ENCODE measurements at regions not wholly inside any gene's neighbourhood (a gene's known extent, or its start where the extent isn't known, plus 50 kb on each side); places are given as distances from the start of the nearest gene placed in this dataset.

GRCh38 chr6:22413681-22414311, 117.0 kb upstream of the PRL start:
- no peak overlapping the region for H3K4me3 ChIP-seq (ENCODE audit: low read length)
- peak; percentile 36 for DNase-seq (ENCODE audit: low read depth)
- TF ChIP-seq, protein P1, sequence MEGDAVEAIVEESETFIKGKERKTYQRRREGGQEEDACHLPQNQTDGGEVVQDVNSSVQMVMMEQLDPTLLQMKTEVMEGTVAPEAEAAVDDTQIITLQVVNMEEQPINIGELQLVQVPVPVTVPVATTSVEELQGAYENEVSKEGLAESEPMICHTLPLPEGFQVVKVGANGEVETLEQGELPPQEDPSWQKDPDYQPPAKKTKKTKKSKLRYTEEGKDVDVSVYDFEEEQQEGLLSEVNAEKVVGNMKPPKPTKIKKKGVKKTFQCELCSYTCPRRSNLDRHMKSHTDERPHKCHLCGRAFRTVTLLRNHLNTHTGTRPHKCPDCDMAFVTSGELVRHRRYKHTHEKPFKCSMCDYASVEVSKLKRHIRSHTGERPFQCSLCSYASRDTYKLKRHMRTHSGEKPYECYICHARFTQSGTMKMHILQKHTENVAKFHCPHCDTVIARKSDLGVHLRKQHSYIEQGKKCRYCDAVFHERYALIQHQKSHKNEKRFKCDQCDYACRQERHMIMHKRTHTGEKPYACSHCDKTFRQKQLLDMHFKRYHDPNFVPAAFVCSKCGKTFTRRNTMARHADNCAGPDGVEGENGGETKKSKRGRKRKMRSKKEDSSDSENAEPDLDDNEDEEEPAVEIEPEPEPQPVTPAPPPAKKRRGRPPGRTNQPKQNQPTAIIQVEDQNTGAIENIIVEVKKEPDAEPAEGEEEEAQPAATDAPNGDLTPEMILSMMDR (IDR thresholded peaks at IDR 0.05; ENCODE audit: insufficient read depth, low read depth, low read length, missing control alignments), result peak; percentile 18

- DNase-seq (ENCODE audit: low read depth), result no peak
- H3K4me3 ChIP-seq (ENCODE audit: low read length), result no peak overlapping the region
- TF ChIP-seq, protein P1 (IDR thresholded peaks at IDR 0.05; ENCODE audit: insufficient read depth, low read depth, low read length, missing control alignments), result no peak
These were observed 121.9 kb upstream of the PRL start for GRCh38 chr6:22418714-22419113.

GRCh38 chr6:22421198-22421597, 124.4 kb upstream of the PRL start:
- H3K4me3 ChIP-seq (ENCODE audit: low read length), result no peak overlapping the region
- TF ChIP-seq, protein P1 (IDR thresholded peaks at IDR 0.05; ENCODE audit: insufficient read depth, low read depth, low read length, missing control alignments), result no peak
- peak; percentile 71 for DNase-seq (ENCODE audit: low read depth)

DNA sequence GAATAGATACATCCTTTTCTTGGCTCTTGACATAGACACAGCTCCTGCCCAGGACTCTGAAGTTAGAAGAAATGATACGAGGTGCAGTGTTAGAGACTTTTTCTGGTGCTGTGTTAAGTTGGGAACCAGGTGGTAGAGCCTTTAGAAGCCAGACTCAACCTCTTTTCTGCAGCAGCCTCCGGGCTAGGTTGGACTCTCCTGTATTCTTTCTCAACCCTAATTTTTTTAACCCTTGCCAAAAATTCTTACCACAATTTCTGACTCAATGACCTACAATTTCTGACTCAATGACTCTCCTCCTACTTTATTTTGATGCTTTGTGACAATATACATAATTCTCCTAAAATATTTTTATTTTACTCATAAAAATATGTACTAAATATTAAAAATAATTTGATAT, 127.4 kb upstream of the PRL start:
- H3K4me3 ChIP-seq (ENCODE audit: low read length), result no peak overlapping the region
- DNase-seq (ENCODE audit: low read depth), result peak; percentile 34
- TF ChIP-seq, protein P1 (IDR thresholded peaks at IDR 0.05; ENCODE audit: insufficient read depth, low read depth, low read length, missing control alignments), result no peak

- no peak overlapping the region for H3K4me3 ChIP-seq (ENCODE audit: low read length)
- DNase-seq (ENCODE audit: low read depth), result no peak
- TF ChIP-seq, protein P1 (IDR thresholded peaks at IDR 0.05; ENCODE audit: insufficient read depth, low read depth, low read length, missing control alignments), result no peak
These were observed 135.2 kb upstream of the PRL start for GRCh38 chr6:22432060-22432459.

- DNase-seq (ENCODE audit: low read depth), result peak; percentile 42
- TF ChIP-seq, protein P1 (IDR thresholded peaks at IDR 0.05; ENCODE audit: insufficient read depth, low read depth, low read length, missing control alignments), result no peak
- H3K4me3 ChIP-seq (ENCODE audit: low read length), result no peak overlapping the region
These were observed 135.6 kb upstream of the HDGFL1 start for GRCh38 chr6:22433745-22434144.

GRCh38 chr6:22435151-22435550, 134.2 kb upstream of the HDGFL1 start:
- TF ChIP-seq, protein P1 (IDR thresholded peaks at IDR 0.05; ENCODE audit: insufficient read depth, low read depth, low read length, missing control alignments), result no peak
- no peak overlapping the region for H3K4me3 ChIP-seq (ENCODE audit: low read length)
- DNase-seq (ENCODE audit: low read depth), result peak; percentile 57
